GM21737 (cell line): ENCODE measurements at regions not wholly inside any gene's neighbourhood (a gene's known extent, or its start where the extent isn't known, plus 50 kb on each side); places are given as distances from the start of the nearest gene placed in this dataset.

Experiments
- ATAC-seq: cut with Tn5 transposase; IDR thresholded peaks from one replicate; pipeline ENCODE4 v1.9.1; 2021; ENCODE audit warnings: mild to moderate bottlenecking, moderate library complexity; ENCODE audit not compliant: unreplicated experiment

GRCh38 chr5:45195026-45195425, 386.3 kb downstream of the MRPS30 start:
- no peak for ATAC-seq
